HFFc6 (cell line): ENCODE measurements at regions not wholly inside any gene's neighbourhood (a gene's known extent, or its start where the extent isn't known, plus 50 kb on each side); places are given as distances from the start of the nearest gene placed in this dataset.

Experiments used
- DNase-seq: peaks from one replicate; pipeline ENCODE4 v3.0.0-alpha.2; 2018
- H3K27ac Mint-ChIP-seq: 2 replicates; pipeline ENCODE4 v1.8.0; 2020; ENCODE audit warnings: mild to moderate bottlenecking, mixed read lengths
- H3K27me3 Mint-ChIP-seq: 2 replicates; pipeline ENCODE4 v1.8.0; 2021; ENCODE audit warnings: mild to moderate bottlenecking, moderate library complexity, mixed read lengths; ENCODE audit not compliant: insufficient read depth
- H3K36me3 Mint-ChIP-seq: 2 replicates; pipeline ENCODE4 v1.8.0; 2021; ENCODE audit warnings: low read depth, mixed read lengths
- H3K4me1 Mint-ChIP-seq: 2 replicates; pipeline ENCODE4 v1.8.0; 2020; ENCODE audit warnings: low read depth, mixed read lengths
- H3K4me3 Mint-ChIP-seq: 2 replicates; pipeline ENCODE4 v1.8.0; 2020; ENCODE audit warnings: mild to moderate bottlenecking, moderate library complexity, mixed read lengths
- H3K9me3 Mint-ChIP-seq: 2 replicates; pipeline ENCODE4 v1.8.0; 2020; ENCODE audit warnings: mild to moderate bottlenecking, mixed read lengths
- TF ChIP-seq, protein P1 (sequence below): fragments of 200-600 bp; sonication (generic); IDR thresholded peaks from 2 replicates; pipeline ENCODE4 v1.5.0; 2021; ENCODE audit warnings: antibody characterized with exemption, mild to moderate bottlenecking

DNA sequence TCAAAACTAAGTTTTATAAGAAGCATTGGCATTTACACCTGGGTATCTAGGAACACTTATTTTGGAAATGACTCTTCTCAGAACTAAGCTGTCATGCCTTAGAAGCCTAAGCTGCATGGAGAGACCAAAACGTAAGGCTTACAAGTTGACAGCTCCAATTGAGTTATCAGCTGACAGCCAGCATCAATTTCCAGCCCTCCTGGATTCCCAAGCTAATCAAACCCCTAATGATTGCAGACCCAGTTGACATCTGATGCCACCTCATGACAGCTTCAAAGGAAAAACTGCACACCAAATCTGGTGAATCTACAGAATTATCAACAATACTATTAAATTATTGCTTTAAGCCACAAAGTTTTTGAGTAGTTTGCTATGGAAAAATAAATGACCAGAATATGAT is 187.6 kb upstream of the PRMT6 start:
- Mint-ChIP-seq H3K4me3 (no peak overlapping the region), H3K4me1 (no peaks in the 10 kb centered on the region), H3K27me3 (no peaks in the 10 kb centered on the region), H3K36me3 (no peaks in the 10 kb centered on the region), H3K9me3 (peaks cover 15% of the 10 kb centered on the region; the same call in 1 of the 2 replicates), H3K27ac (no peak overlapping the region)
- TF ChIP-seq, protein P1, sequence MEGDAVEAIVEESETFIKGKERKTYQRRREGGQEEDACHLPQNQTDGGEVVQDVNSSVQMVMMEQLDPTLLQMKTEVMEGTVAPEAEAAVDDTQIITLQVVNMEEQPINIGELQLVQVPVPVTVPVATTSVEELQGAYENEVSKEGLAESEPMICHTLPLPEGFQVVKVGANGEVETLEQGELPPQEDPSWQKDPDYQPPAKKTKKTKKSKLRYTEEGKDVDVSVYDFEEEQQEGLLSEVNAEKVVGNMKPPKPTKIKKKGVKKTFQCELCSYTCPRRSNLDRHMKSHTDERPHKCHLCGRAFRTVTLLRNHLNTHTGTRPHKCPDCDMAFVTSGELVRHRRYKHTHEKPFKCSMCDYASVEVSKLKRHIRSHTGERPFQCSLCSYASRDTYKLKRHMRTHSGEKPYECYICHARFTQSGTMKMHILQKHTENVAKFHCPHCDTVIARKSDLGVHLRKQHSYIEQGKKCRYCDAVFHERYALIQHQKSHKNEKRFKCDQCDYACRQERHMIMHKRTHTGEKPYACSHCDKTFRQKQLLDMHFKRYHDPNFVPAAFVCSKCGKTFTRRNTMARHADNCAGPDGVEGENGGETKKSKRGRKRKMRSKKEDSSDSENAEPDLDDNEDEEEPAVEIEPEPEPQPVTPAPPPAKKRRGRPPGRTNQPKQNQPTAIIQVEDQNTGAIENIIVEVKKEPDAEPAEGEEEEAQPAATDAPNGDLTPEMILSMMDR: no peak
- no peak for DNase-seq

DNA sequence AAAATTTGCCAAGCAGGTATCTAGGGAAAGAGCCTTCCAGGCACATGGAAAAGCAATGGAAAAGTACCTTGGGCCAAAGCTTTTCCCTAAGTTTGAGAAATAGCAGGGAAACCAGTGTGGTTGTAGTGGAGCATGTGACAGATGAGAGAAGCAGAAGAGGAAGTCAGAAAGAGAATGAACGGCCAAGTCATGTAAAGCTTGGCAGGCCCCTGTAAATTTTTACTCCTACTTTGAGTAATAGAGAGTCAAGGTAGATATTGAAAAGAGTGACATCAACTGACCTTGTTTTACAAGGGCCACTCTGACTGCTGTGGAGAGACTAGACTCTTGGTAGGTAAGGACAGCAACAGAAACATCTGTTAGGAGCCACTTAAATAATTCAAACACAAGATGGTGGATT is 180.9 kb upstream of the PRMT6 start:
- Mint-ChIP-seq H3K4me1 (no peaks in the 10 kb centered on the region), H3K27ac (no peak overlapping the region), H3K36me3 (no peaks in the 10 kb centered on the region), H3K9me3 (peaks cover 19% of the 10 kb centered on the region; the same call in 1 of the 2 replicates), H3K27me3 (no peaks in the 10 kb centered on the region), H3K4me3 (no peak overlapping the region)
- TF ChIP-seq, protein P1: no peak
- no peak for DNase-seq

DNA sequence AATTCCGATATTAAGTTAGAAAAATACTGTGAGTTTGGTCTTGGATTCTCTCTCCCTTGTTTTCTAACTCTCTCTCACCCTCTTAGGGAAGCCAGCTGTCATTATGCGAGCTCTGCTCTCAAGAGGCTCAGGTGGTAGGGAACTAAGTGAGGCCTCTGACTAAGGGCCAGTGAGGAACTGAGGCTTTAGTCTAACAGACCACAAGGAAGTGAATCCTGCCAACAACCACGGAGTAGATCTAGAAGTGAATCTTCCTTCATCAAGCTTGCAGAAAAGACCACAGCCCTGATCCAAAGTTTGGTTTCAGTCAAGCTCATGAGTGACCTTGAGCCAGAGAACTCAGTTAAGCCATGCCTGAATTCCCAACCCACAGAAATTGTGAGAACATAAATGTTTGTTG is 180.1 kb upstream of the PRMT6 start:
- no peak for DNase-seq
- no peaks in the 10 kb centered on the region for H3K4me1 Mint-ChIP-seq
- H3K27ac Mint-ChIP-seq: no peak overlapping the region
- peaks cover 16% of the 10 kb centered on the region; the same call in 1 of the 2 replicates for H3K9me3 Mint-ChIP-seq
- H3K36me3 Mint-ChIP-seq: no peaks in the 10 kb centered on the region
- H3K4me3 Mint-ChIP-seq: no peak overlapping the region
- no peaks in the 10 kb centered on the region for H3K27me3 Mint-ChIP-seq
- TF ChIP-seq, protein P1: no peak

DNA sequence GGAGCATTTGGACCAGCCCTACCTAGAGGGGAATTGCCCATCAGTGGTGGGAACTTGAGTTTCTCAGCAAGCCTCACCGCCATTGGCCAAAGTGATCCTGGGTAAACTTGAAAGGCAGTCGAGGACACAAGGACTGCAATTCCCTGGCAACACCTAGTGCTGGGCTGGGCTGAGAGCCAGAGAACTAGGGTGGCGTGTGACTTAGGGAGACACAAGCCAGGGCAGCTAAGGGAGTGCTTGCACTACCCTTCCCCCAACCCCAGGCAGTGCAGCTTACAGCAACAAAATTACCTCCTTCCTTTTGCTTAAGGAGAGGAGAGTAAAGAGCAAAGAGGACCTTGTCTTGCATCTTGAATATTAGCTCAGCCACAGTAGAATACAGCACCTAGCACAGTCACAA is 176.9 kb upstream of the PRMT6 start:
- Mint-ChIP-seq H3K4me1 (no peaks in the 10 kb centered on the region), H3K36me3 (no peaks in the 10 kb centered on the region), H3K9me3 (peaks cover 9% of the 10 kb centered on the region), H3K27ac (no peak overlapping the region), H3K27me3 (no peaks in the 10 kb centered on the region), H3K4me3 (no peak overlapping the region)
- DNase-seq: no peak
- TF ChIP-seq, protein P1: no peak

DNA sequence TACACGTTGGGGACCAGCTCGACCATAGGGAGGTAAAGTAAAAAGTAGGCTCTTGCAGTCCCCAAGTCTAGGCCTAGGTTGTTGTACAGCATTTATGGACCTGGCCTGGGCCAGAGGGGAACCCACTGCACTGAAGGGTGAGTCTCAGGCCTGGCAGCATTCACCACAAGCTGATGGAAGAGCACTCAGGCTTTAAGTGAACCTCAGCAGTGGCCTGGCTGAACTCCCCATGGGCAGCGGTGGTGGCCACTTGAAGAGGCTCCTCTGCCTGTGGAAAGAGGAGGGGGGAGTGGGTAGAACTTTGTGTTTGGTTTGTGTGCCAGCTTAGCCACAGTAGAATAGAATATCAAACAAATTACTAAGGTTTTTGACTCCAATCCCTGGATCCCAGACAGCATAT is 176.2 kb upstream of the PRMT6 start:
- DNase-seq: no peak
- no peaks in the 10 kb centered on the region for H3K27me3 Mint-ChIP-seq
- TF ChIP-seq, protein P1: no peak
- no peaks in the 10 kb centered on the region for H3K36me3 Mint-ChIP-seq
- no peak overlapping the region for H3K4me3 Mint-ChIP-seq
- H3K9me3 Mint-ChIP-seq: peaks cover 9% of the 10 kb centered on the region
- H3K4me1 Mint-ChIP-seq: no peaks in the 10 kb centered on the region
- no peak overlapping the region for H3K27ac Mint-ChIP-seq

DNA sequence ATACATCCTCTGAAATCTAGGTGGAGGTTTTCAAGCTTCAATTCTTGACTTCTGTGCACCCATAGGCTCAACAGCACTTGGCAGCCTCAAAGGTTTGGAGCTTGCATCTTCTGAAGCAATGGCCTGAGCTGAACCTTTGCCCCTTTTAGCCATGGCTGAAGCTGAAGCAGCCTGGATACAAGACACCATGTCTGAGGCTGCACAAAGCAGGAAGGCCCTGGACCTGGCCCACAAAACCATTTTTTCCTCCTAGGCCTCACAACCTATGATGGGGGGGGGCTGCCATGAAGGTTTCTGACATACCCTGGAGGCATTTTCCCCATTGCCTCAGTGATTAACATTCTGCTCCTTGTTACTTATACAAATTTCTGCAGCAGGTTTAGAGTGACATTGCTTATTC is 173.3 kb upstream of the PRMT6 start:
- no peak overlapping the region for H3K4me3 Mint-ChIP-seq
- no peaks in the 10 kb centered on the region for H3K36me3 Mint-ChIP-seq
- peaks cover 9% of the 10 kb centered on the region for H3K9me3 Mint-ChIP-seq
- no peaks in the 10 kb centered on the region for H3K27me3 Mint-ChIP-seq
- H3K27ac Mint-ChIP-seq: no peak overlapping the region
- TF ChIP-seq, protein P1: no peak
- no peaks in the 10 kb centered on the region for H3K4me1 Mint-ChIP-seq
- no peak for DNase-seq
